ENCODE measurements at regions not wholly inside any gene's neighbourhood (a gene's known extent, or its start where the extent isn't known, plus 50 kb on each side); places are given as distances from the start of the nearest gene placed in this dataset.

DNA sequence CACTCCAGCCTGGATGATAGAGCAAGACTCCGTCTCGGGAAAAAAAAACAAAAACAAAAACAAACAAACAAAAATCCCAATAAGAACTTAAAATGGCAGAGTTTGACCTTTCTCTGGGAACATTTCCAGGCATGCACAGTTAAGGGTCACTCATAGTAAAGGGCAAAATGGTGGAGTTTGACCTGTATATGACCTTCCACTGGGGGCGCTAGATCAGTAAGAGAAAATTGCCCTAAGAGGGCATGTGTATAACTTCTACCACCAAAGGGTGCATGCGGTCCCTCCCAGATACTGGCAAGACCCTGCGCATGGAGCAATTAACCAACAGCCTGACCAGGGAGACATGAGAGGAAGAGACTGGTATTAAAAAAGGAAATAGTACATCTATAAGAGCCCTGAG lies 177.2 kb downstream of the MOSPD2 start:
- Histone ChIP-seq H3K4me3 (replicated peaks; ENCODE audit: insufficient read depth, low read length) (no peak overlapping the region), H3K27ac (replicated peaks) (no peak overlapping the region), H3K27me3 (ENCODE audit: insufficient read depth, poor library complexity, severe bottlenecking) (no peaks in the 10 kb centered on the region)
- DNase-seq (ENCODE audit: low read depth in 1 of 2, low spot score in 1 of 2), result no peak
- TF ChIP-seq GABPA (IDR thresholded peaks at IDR 0.05; ENCODE audit: low read depth) (no peak), SPI1 (IDR thresholded peaks at IDR 0.05; ENCODE audit: borderline replicate concordance, low read depth) (no peak), POLR2AphosphoS5 (IDR thresholded peaks at IDR 0.05; ENCODE audit: low read depth) (no peak)
- TF ChIP-seq, protein P1, sequence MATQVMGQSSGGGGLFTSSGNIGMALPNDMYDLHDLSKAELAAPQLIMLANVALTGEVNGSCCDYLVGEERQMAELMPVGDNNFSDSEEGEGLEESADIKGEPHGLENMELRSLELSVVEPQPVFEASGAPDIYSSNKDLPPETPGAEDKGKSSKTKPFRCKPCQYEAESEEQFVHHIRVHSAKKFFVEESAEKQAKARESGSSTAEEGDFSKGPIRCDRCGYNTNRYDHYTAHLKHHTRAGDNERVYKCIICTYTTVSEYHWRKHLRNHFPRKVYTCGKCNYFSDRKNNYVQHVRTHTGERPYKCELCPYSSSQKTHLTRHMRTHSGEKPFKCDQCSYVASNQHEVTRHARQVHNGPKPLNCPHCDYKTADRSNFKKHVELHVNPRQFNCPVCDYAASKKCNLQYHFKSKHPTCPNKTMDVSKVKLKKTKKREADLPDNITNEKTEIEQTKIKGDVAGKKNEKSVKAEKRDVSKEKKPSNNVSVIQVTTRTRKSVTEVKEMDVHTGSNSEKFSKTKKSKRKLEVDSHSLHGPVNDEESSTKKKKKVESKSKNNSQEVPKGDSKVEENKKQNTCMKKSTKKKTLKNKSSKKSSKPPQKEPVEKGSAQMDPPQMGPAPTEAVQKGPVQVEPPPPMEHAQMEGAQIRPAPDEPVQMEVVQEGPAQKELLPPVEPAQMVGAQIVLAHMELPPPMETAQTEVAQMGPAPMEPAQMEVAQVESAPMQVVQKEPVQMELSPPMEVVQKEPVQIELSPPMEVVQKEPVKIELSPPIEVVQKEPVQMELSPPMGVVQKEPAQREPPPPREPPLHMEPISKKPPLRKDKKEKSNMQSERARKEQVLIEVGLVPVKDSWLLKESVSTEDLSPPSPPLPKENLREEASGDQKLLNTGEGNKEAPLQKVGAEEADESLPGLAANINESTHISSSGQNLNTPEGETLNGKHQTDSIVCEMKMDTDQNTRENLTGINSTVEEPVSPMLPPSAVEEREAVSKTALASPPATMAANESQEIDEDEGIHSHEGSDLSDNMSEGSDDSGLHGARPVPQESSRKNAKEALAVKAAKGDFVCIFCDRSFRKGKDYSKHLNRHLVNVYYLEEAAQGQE (IDR thresholded peaks at IDR 0.05; ENCODE audit: insufficient replicate concordance, low read depth), result no peak
- TF ChIP-seq, protein P2, sequence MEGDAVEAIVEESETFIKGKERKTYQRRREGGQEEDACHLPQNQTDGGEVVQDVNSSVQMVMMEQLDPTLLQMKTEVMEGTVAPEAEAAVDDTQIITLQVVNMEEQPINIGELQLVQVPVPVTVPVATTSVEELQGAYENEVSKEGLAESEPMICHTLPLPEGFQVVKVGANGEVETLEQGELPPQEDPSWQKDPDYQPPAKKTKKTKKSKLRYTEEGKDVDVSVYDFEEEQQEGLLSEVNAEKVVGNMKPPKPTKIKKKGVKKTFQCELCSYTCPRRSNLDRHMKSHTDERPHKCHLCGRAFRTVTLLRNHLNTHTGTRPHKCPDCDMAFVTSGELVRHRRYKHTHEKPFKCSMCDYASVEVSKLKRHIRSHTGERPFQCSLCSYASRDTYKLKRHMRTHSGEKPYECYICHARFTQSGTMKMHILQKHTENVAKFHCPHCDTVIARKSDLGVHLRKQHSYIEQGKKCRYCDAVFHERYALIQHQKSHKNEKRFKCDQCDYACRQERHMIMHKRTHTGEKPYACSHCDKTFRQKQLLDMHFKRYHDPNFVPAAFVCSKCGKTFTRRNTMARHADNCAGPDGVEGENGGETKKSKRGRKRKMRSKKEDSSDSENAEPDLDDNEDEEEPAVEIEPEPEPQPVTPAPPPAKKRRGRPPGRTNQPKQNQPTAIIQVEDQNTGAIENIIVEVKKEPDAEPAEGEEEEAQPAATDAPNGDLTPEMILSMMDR (IDR thresholded peaks at IDR 0.05; ENCODE audit: insufficient read depth, low read length), result no peak

DNA sequence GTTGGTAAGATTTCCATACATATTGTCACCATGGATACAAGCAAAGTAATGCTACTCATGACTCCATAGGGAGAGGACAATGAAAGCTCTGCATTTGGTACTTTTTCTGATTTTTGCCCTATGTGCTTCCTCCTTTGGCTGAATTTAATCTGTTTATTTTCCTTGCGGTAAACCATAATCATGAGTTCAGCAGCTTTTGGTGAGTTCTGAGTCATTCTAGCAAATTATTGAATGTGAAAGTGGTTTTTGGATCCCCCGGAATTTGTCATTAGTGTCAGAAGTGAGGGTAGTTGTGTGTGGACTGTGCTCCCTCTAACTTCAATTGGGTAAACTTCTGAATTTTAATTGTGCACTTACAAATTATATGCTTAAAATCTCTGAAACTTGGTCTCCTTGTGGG lies 170.3 kb downstream of the MOSPD2 start:
- no peaks in the 10 kb centered on the region for H3K27me3 ChIP-seq (ENCODE audit: insufficient read depth, poor library complexity, severe bottlenecking)
- TF ChIP-seq SPI1 (IDR thresholded peaks at IDR 0.05; ENCODE audit: borderline replicate concordance, low read depth), result no peak
- no peak for DNase-seq (ENCODE audit: low read depth in 1 of 2, low spot score in 1 of 2)

DNA sequence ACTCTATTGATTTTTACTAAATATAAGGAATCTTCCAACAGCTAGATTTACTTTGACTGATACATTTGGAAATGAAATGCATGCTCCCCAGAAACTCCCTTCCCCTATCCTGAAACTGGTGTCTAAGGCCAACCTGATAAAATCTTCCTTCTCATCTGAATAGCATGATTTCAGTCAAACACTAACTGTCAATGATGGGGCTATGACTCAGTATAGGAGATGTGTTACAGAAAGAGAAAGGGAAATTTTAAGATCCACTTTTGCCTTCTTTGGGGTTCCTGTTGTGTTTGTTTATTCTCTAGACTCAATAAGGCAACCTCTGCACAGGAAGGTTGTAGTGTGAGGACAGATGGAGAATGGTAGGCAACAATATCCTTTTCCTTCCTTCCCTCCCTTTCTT lies 160.7 kb downstream of the MOSPD2 start:
- TF ChIP-seq SPI1 (IDR thresholded peaks at IDR 0.05; ENCODE audit: borderline replicate concordance, low read depth), result no peak
- TF ChIP-seq, protein P1 (IDR thresholded peaks at IDR 0.05; ENCODE audit: insufficient replicate concordance, low read depth), result no peak
- TF ChIP-seq, protein P2 (IDR thresholded peaks at IDR 0.05; ENCODE audit: insufficient read depth, low read length), result no peak
- no peak for TF ChIP-seq GABPA (IDR thresholded peaks at IDR 0.05; ENCODE audit: low read depth)
- no peak for TF ChIP-seq POLR2AphosphoS5 (IDR thresholded peaks at IDR 0.05; ENCODE audit: low read depth)
- no peak for DNase-seq (ENCODE audit: low read depth in 1 of 2, low spot score in 1 of 2)
- Histone ChIP-seq H3K27ac (replicated peaks) (no peak overlapping the region), H3K27me3 (ENCODE audit: insufficient read depth, poor library complexity, severe bottlenecking) (no peaks in the 10 kb centered on the region), H3K4me3 (replicated peaks; ENCODE audit: insufficient read depth, low read length) (no peak overlapping the region)

More for the DNA sequence above, 170.3 kb downstream of the MOSPD2 start:
- Histone ChIP-seq H3K27ac (replicated peaks) (no peak overlapping the region), H3K4me3 (replicated peaks; ENCODE audit: insufficient read depth, low read length) (no peak overlapping the region)

DNA sequence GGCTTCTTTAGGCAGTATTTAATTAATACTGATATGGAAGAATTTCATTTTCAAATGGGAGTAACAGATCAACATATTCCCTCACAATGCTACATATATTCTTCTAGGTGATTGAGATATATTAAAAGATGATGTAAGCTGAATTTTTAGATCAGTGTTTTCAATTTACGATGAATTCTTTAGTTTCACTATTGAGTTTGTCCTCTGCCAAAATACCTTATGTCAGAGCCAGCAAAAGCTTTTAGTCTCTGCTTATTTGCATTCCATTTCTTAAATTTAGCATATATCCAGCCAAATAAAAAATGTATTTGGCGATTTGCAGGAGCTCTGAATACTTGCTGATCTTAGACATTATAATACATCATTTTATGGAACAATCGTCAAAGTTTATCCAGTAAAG lies 144.3 kb downstream of the MOSPD2 start:
- Histone ChIP-seq H3K27me3 (ENCODE audit: insufficient read depth, poor library complexity, severe bottlenecking) (no peaks in the 10 kb centered on the region), H3K27ac (replicated peaks) (no peak overlapping the region), H3K4me3 (replicated peaks; ENCODE audit: insufficient read depth, low read length) (no peak overlapping the region)
- TF ChIP-seq, protein P2 (IDR thresholded peaks at IDR 0.05; ENCODE audit: insufficient read depth, low read length), result no peak
- TF ChIP-seq GABPA (IDR thresholded peaks at IDR 0.05; ENCODE audit: low read depth) (no peak), POLR2AphosphoS5 (IDR thresholded peaks at IDR 0.05; ENCODE audit: low read depth) (no peak), SPI1 (IDR thresholded peaks at IDR 0.05; ENCODE audit: borderline replicate concordance, low read depth) (no peak)
- TF ChIP-seq, protein P1 (IDR thresholded peaks at IDR 0.05; ENCODE audit: insufficient replicate concordance, low read depth), result no peak
- no peak for DNase-seq (ENCODE audit: low read depth in 1 of 2, low spot score in 1 of 2)
